Mucosa of rectum (tissue), 2 donors: ENCODE measurements at regions not wholly inside any gene's neighbourhood (a gene's known extent, or its start where the extent isn't known, plus 50 kb on each side); places are given as distances from the start of the nearest gene placed in this dataset.
"Not testable (repeated sequence)": the region's sequence is repeated elsewhere in the genome, so short reads cannot be mapped to it uniquely, and the experiment has no call there.

Experiments used
- H3K27ac ChIP-seq, 2 donors: one replicate each; pipeline ENCODE4 v1.7.0; 2013; ENCODE audit warnings: inconsistent platforms in 2 of 2, low read depth in 2 of 2, low read length in 2 of 2
- H3K27me3 ChIP-seq, 2 donors: one replicate each; pipeline ENCODE4 v1.7.0; 2013; ENCODE audit warnings: low read length in 2 of 2; ENCODE audit not compliant: control insufficient read depth in 2 of 2, insufficient read depth in 2 of 2
- H3K36me3 ChIP-seq, 2 donors: one replicate each; pipeline ENCODE4 v1.7.0; 2013; ENCODE audit warnings: low read length in 2 of 2; ENCODE audit not compliant: control insufficient read depth in 2 of 2, insufficient read depth in 2 of 2
- H3K4me1 ChIP-seq, 2 donors: one replicate each; pipeline ENCODE4 v1.7.0; 2013; ENCODE audit warnings: low read length in 2 of 2, mild to moderate bottlenecking in 1 of 2; ENCODE audit not compliant: control insufficient read depth in 2 of 2, insufficient read depth in 2 of 2
- H3K4me3 ChIP-seq, 2 donors: one replicate each; pipeline ENCODE4 v1.7.0; 2013; ENCODE audit warnings: low read length in 2 of 2
- H3K9ac ChIP-seq, 2 donors: one replicate each; pipeline ENCODE4 v1.7.0; 2013; ENCODE audit warnings: low read length in 2 of 2, low read depth in 1 of 2, mild to moderate bottlenecking in 1 of 2
- H3K9me3 ChIP-seq, 2 donors: one replicate each; pipeline ENCODE4 v1.7.0; 2013; ENCODE audit warnings: low read length in 2 of 2; ENCODE audit not compliant: control insufficient read depth in 2 of 2
- donor health status: healthy.
- donor health status: Normal muscosa, but diverticular disease.

DNA sequence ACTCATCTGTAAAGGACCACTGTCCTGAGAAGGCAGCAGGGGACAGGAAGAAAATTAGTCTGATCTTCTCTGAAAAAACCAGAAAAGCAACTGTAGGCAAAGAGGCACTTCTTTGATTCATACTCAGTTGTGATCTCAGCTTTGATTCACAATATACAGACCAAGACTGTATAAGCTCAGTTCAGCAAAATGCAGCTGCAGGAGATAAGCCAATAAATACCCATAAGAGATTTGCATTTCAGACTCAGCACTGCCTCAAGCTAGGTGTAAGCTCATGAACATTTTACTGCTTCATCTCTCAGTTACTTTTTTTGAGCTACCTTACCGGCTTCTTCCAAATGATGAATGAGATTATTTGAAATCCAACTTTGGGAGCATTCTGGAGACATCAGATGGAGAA lies 64.2 kb upstream of the LYZL1 start:
- Histone ChIP-seq H3K9me3 (no peaks in the 10 kb centered on the region), H3K36me3 (no peaks in the 10 kb centered on the region), H3K4me3 (no peak overlapping the region), H3K27me3 (no peaks in the 10 kb centered on the region), H3K27ac (no peak overlapping the region), H3K4me1 (no peaks in the 10 kb centered on the region), H3K9ac (no peak overlapping the region)

DNA sequence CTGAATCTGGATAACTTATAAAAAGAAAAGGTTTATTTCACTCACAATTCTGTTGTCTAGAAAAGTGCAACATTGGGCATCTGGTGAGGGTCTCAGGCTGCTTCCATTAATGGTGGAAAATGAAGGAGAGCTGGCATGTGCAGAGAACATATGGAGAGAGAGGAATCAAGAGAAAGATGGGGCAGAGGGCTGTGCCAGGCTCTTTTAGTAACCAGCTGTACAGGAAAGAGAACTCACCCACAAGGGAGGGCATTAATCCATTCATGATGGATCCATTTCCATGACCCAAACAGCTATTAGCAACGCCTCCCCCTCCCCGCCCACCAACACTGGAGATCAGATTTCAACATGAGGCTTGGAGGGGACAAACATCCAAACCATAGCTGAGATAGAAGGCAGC lies 61.7 kb upstream of the LYZL1 start:
- H3K36me3 ChIP-seq = no peaks in the 10 kb centered on the region
- no peak overlapping the region for H3K27ac ChIP-seq
- H3K9me3 ChIP-seq = no peaks in the 10 kb centered on the region
- no peaks in the 10 kb centered on the region for H3K27me3 ChIP-seq
- H3K4me3 ChIP-seq = no peak overlapping the region
- H3K4me1 ChIP-seq = no peaks in the 10 kb centered on the region
- no peak overlapping the region for H3K9ac ChIP-seq

DNA sequence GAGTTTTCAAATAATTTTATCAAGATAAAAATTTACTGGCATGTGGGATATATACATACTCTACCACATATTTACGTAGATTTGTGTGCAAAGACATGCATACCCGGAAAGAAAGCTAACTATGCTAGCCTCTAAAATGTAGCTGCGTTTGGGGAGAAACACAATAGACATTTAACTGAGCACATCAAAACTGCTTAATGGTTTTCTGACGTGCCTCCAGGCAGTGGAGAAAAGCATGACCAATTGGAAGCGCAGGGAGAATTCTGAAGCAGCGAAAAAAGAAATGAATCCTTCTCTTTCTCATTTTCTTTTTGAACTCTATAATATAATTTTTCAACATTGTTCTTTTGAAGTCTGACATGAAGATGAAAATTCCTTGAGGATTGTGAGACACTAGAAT lies 60.3 kb upstream of the LYZL1 start:
- no peak overlapping the region for H3K27ac ChIP-seq
- H3K36me3 ChIP-seq = no peaks in the 10 kb centered on the region
- H3K4me1 ChIP-seq = no peaks in the 10 kb centered on the region
- H3K9ac ChIP-seq = no peak overlapping the region
- no peaks in the 10 kb centered on the region for H3K9me3 ChIP-seq
- no peaks in the 10 kb centered on the region for H3K27me3 ChIP-seq
- no peak overlapping the region for H3K4me3 ChIP-seq

DNA sequence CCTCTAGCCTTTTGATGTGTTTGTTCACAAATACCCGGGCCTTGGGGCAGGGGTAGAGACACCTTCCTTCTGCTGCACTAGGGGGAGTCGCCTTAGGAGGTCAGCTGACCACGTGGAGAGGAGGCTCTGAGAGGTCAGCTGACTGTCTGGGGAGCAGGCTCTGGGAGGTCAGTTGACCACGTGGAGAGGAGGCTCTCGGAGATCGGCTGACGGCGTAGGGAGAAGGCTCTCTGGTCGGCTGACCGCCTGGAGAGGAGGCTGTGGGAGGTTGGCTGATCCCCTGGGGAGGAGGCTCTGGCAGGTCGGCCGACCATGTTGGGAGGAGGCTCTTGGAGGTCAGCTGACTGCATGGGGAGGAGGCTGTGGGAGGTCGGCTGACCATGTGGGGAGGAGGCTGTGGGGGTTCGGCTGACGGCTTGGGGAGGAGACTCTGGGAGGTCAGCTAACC lies 59.6 kb upstream of the LYZL1 start:
- Histone ChIP-seq H3K9ac (no peak overlapping the region), H3K4me1 (no peaks in the 10 kb centered on the region), H3K36me3 (no peaks in the 10 kb centered on the region), H3K9me3 (no peaks in the 10 kb centered on the region), H3K27me3 (no peaks in the 10 kb centered on the region), H3K4me3 (no peak overlapping the region), H3K27ac (no peak overlapping the region)

DNA sequence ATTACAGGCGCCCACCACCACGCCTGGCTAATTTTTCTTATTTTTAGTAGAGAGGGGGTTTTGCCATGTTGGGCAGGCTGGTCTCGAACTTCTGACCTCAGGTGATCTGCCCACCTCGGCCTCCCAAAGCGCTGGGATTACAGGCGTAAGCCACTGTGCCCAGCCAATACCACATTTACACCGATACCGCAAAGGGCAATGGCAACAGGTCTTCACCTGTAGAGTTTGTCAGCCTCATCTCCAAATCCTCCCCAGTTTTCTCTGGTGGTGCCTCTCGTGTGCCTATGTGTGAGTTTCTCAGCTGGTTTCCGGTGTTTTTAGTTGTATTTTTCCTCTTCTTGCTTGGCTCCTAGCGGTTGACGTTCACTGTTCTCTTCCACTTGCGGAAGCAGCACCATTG lies 52.0 kb upstream of the LYZL1 start:
- H3K4me3 ChIP-seq, H3K9me3 ChIP-seq, H3K4me1 ChIP-seq, H3K27me3 ChIP-seq, H3K27ac ChIP-seq, H3K36me3 ChIP-seq, H3K9ac ChIP-seq: not testable (repeated sequence)

DNA sequence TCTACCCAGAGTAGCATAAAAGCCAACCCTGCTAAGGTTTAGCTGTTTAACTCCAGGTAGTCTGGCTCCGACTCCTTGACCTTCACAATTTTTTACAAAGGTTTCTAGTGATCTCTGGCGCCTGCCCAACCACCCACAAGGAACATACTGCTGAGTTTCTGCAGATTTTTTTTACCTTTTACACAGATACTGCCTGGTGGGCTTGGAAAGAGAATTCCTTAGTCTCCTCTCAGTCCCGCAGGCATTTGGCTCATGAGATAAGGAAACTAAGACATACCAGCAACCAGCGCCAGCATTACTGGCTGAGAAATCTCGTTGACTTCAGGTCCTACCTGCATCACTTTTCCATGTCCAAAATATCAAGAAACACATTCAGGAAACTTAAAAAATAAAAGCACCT lies 51.1 kb upstream of the LYZL1 start:
- no peaks in the 10 kb centered on the region for H3K36me3 ChIP-seq
- H3K9me3 ChIP-seq = no peaks in the 10 kb centered on the region
- H3K9ac ChIP-seq = no peak overlapping the region
- no peaks in the 10 kb centered on the region for H3K4me1 ChIP-seq
- no peak overlapping the region for H3K27ac ChIP-seq
- H3K4me3 ChIP-seq = no peak overlapping the region
- H3K27me3 ChIP-seq = no peaks in the 10 kb centered on the region

DNA sequence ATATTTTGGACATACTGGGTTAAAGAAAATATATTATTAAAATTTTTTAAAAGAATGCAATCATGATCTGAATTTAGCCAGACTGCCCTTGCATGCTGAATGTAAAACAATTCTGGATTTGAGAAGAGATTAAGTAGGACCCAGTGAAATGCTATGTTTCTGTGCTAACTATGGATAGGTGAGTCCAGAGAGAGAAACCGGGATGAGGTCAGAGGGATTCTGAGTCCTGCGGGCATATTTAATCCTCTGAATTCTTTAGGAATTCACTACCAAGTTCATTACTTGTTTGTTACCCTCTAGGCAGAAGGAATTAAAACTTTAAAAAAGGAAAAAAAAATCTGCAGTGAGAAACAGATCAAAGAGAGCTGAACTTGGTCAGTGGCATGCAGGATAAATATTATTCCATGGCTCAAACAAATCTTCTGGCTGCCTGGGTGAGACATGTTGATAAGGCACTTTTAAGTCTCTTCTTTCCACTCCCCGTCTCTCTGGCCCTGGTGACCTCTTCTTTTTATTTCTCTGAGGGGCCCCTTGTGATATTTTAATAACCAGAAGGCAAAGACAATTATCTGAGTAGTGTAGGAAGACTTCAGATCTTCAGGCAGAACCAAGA lies 50.2 kb upstream of the LYZL1 start:
- H3K4me1 ChIP-seq = no peaks in the 10 kb centered on the region
- H3K9me3 ChIP-seq = no peaks in the 10 kb centered on the region
- no peaks in the 10 kb centered on the region for H3K36me3 ChIP-seq
- no peaks in the 10 kb centered on the region for H3K27me3 ChIP-seq
- H3K4me3 ChIP-seq = no peak overlapping the region
- H3K27ac ChIP-seq = no peak overlapping the region
- no peak overlapping the region for H3K9ac ChIP-seq
